GM23338 (cell line): ENCODE measurements at regions not wholly inside any gene's neighbourhood (a gene's known extent, or its start where the extent isn't known, plus 50 kb on each side); places are given as distances from the start of the nearest gene placed in this dataset.

Experiments used
- ATAC-seq: fragments of 200-7000 bp; cut with Tn5 transposase; 3 replicates; pipeline ENCODE4 v1.9.1; 2020
- DNase-seq: peaks from one replicate; pipeline ENCODE4 v3.0.0-alpha.2; 2015; ENCODE audit warnings: low spot score
- H2AFZ ChIP-seq: fragments of 200-600 bp; sonication (generic); 2 replicates; pipeline ENCODE4 v1.8.0; 2016; ENCODE audit warnings: antibody characterized with exemption, mild to moderate bottlenecking, moderate library complexity
- H3F3A ChIP-seq: fragments of 200-600 bp; sonication (generic); replicated peaks from 2 replicates; pipeline ENCODE4 v1.8.0; 2017; ENCODE audit warnings: antibody characterized with exemption, mixed run types, low read depth
- H3K27ac ChIP-seq: fragments of 200-600 bp; sonication (generic); 2 replicates; pipeline ENCODE4 v1.6.1; 2016; ENCODE audit warnings: low read depth
- H3K27me3 ChIP-seq: fragments of 200-600 bp; sonication (generic); 2 replicates; pipeline ENCODE4 v1.8.0; 2016; ENCODE audit warnings: mild to moderate bottlenecking, mixed run types, moderate library complexity; ENCODE audit not compliant: insufficient read depth
- H3K36me3 ChIP-seq: fragments of 200-600 bp; sonication (generic); 2 replicates; pipeline ENCODE4 v1.8.0; 2016; ENCODE audit warnings: mild to moderate bottlenecking; ENCODE audit not compliant: insufficient read depth
- H3K4me1 ChIP-seq: fragments of 200-600 bp; sonication (generic); 2 replicates; pipeline ENCODE4 v1.8.0; 2016; ENCODE audit warnings: mild to moderate bottlenecking, moderate library complexity; ENCODE audit not compliant: insufficient read depth
- H3K4me2 ChIP-seq: fragments of 200-600 bp; sonication (generic); 2 replicates; pipeline ENCODE4 v1.7.1; 2017; ENCODE audit warnings: mixed run types
- H3K4me3 ChIP-seq: fragments of 200-600 bp; sonication (generic); 2 replicates; pipeline ENCODE4 v1.6.1; 2016; ENCODE audit warnings: mixed run types
- H3K79me2 ChIP-seq: fragments of 200-600 bp; sonication (generic); replicated peaks from 2 replicates; pipeline ENCODE4 v1.8.0; 2017; ENCODE audit warnings: mild to moderate bottlenecking; ENCODE audit not compliant: insufficient read depth
- H3K9me2 ChIP-seq: fragments of 200-600 bp; sonication (generic); 2 replicates; pipeline ENCODE4 v1.8.0; 2017; ENCODE audit not compliant: insufficient read depth
- H4K20me1 ChIP-seq: fragments of 200-600 bp; sonication (generic); replicated peaks from 2 replicates; pipeline ENCODE4 v1.8.0; 2017; ENCODE audit warnings: mild to moderate bottlenecking; ENCODE audit not compliant: insufficient read depth
- H3K27ac Mint-ChIP-seq: 2 replicates; pipeline ENCODE4 v1.8.0; 2020; ENCODE audit warnings: inconsistent platforms, mild to moderate bottlenecking, moderate library complexity, mixed read lengths
- H3K27me3 Mint-ChIP-seq: 3 replicates; pipeline ENCODE4 v1.8.0; 2022; ENCODE audit warnings: low read depth, mild to moderate bottlenecking, moderate library complexity, mixed read lengths, inconsistent platforms; ENCODE audit not compliant: insufficient read depth, poor library complexity
- H3K36me3 Mint-ChIP-seq: 3 replicates; pipeline ENCODE4 v1.8.0; 2021; ENCODE audit warnings: low read depth, mild to moderate bottlenecking, inconsistent platforms, moderate library complexity, mixed read lengths
- H3K4me1 Mint-ChIP-seq: 3 replicates; pipeline ENCODE4 v1.8.0; 2020; ENCODE audit warnings: mild to moderate bottlenecking, inconsistent platforms, mixed read lengths
- H3K4me3 Mint-ChIP-seq: 3 replicates; pipeline ENCODE4 v1.8.0; 2021; ENCODE audit warnings: moderate library complexity, mild to moderate bottlenecking, inconsistent platforms, mixed read lengths
- H3K9me3 Mint-ChIP-seq: 3 replicates; pipeline ENCODE4 v1.8.0; 2020; ENCODE audit warnings: moderate library complexity, mild to moderate bottlenecking, inconsistent platforms, mixed read lengths
- CREB1 ChIP-seq: fragments of 250-450 bp; sonication (Bioruptor Pico); IDR thresholded peaks from 2 replicates; pipeline ENCODE4 v1.5.0; 2020; ENCODE audit warnings: low read depth, mild to moderate bottlenecking, moderate library complexity
- CTCF ChIP-seq, 2 experiments: fragments of 200-600 bp in 1 of 2; sonication (generic) in 1 of 2; conservative IDR thresholded peaks; 2 replicates each; pipeline versions ENCODE4 v1.5.1 to v1.6.1; 2016 to 2017; ENCODE audit warnings: antibody characterized with exemption in 2 of 2, low read depth in 2 of 2, mild to moderate bottlenecking in 2 of 2, moderate library complexity in 1 of 2
- EZH2 ChIP-seq: fragments of 200-600 bp; sonication (generic); IDR thresholded peaks from one replicate; pipeline ENCODE4 v1.8.0; 2017; ENCODE audit warnings: antibody characterized with exemption, mild to moderate bottlenecking, low read depth; ENCODE audit not compliant: unreplicated experiment
- NANOG ChIP-seq: IDR thresholded peaks from 2 replicates; pipeline ENCODE4 v1.6.1; 2016; ENCODE audit warnings: antibody characterized with exemption, borderline replicate concordance
- POLR2AphosphoS5 ChIP-seq: IDR thresholded peaks from 2 replicates; pipeline ENCODE4 v1.6.1; 2016; ENCODE audit warnings: antibody characterized with exemption, low read depth
- STAT1 ChIP-seq: IDR thresholded peaks from one replicate; pipeline ENCODE4 v1.6.1; 2016; ENCODE audit warnings: antibody characterized with exemption; ENCODE audit not compliant: unreplicated experiment
- ZNF114 ChIP-seq: fragments of 250-450 bp; sonication (Bioruptor Pico); IDR thresholded peaks from 2 replicates; pipeline ENCODE4 v1.5.0; 2020; ENCODE audit warnings: mild to moderate bottlenecking, moderate library complexity
- ZNF331 ChIP-seq: fragments of 250-450 bp; sonication (Bioruptor Pico); IDR thresholded peaks from 2 replicates; pipeline ENCODE4 v1.5.0; 2020; ENCODE audit warnings: low read depth, mild to moderate bottlenecking, moderate library complexity
- TF ChIP-seq, protein P1 (sequence below): fragments of 250-450 bp; sonication (Bioruptor Pico); IDR thresholded peaks from 2 replicates; pipeline ENCODE4 v1.5.0; 2020; ENCODE audit warnings: mild to moderate bottlenecking, moderate library complexity
- TF ChIP-seq, protein P2 (sequence below): IDR thresholded peaks from 2 replicates; pipeline ENCODE4 v1.6.1; 2016; ENCODE audit warnings: antibody characterized with exemption
- TF ChIP-seq, protein P3 (sequence below): IDR thresholded peaks from one replicate; pipeline ENCODE4 v1.6.1; 2018; ENCODE audit warnings: antibody characterized with exemption; ENCODE audit not compliant: unreplicated experiment

DNA sequence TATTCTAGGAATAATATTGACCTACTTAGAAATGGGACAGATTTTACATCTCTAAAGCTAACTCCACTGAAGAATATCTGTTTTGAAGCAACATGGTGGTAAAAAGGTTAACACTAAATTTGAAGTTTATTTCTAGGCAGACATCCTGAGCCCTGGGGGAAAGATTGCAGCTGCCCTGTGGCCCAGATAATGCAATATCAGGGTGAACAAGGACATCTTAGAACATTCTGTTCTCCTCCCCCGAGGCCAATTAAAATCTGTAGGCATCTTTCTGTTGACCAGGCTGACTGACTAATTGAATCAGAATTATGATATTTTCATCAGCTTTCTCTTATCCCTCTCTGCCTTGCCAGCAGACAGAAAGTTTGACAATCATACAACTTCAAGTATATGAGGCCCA, 149.8 kb upstream of the DUSP10 start:
- H4K20me1 ChIP-seq: no peaks in the 10 kb centered on the region
- H3K79me2 ChIP-seq: no peaks in the 10 kb centered on the region
- H3K27me3 Mint-ChIP-seq: peaks cover 5% of the 10 kb centered on the region
- no peak overlapping the region for H3K27ac ChIP-seq
- H3K4me3 Mint-ChIP-seq: no peak overlapping the region
- no peak overlapping the region for H2AFZ ChIP-seq
- no peaks in the 10 kb centered on the region for H3K9me2 ChIP-seq
- H3F3A ChIP-seq: no peaks in the 10 kb centered on the region
- H3K27ac Mint-ChIP-seq: no peak overlapping the region
- H3K27me3 ChIP-seq: no peaks in the 10 kb centered on the region
- no peaks in the 10 kb centered on the region; the same call in 2 of the 3 replicates for H3K4me1 Mint-ChIP-seq
- no peaks in the 10 kb centered on the region for H3K36me3 Mint-ChIP-seq
- ATAC-seq (no peak), DNase-seq (no peak)
- H3K36me3 ChIP-seq: no peaks in the 10 kb centered on the region
- H3K9me3 Mint-ChIP-seq: no peaks in the 10 kb centered on the region
- no peaks in the 10 kb centered on the region for H3K4me1 ChIP-seq
- no peak overlapping the region for H3K4me3 ChIP-seq
- no peak for TF ChIP-seq STAT1
- TF ChIP-seq CTCF (conservative IDR thresholded peaks at IDR 0.05; ENCODE audit: low read depth in 2 of 2): no peak
- TF ChIP-seq ZNF114 (CRISPR knock-in tag): no peak
- TF ChIP-seq, protein P1, sequence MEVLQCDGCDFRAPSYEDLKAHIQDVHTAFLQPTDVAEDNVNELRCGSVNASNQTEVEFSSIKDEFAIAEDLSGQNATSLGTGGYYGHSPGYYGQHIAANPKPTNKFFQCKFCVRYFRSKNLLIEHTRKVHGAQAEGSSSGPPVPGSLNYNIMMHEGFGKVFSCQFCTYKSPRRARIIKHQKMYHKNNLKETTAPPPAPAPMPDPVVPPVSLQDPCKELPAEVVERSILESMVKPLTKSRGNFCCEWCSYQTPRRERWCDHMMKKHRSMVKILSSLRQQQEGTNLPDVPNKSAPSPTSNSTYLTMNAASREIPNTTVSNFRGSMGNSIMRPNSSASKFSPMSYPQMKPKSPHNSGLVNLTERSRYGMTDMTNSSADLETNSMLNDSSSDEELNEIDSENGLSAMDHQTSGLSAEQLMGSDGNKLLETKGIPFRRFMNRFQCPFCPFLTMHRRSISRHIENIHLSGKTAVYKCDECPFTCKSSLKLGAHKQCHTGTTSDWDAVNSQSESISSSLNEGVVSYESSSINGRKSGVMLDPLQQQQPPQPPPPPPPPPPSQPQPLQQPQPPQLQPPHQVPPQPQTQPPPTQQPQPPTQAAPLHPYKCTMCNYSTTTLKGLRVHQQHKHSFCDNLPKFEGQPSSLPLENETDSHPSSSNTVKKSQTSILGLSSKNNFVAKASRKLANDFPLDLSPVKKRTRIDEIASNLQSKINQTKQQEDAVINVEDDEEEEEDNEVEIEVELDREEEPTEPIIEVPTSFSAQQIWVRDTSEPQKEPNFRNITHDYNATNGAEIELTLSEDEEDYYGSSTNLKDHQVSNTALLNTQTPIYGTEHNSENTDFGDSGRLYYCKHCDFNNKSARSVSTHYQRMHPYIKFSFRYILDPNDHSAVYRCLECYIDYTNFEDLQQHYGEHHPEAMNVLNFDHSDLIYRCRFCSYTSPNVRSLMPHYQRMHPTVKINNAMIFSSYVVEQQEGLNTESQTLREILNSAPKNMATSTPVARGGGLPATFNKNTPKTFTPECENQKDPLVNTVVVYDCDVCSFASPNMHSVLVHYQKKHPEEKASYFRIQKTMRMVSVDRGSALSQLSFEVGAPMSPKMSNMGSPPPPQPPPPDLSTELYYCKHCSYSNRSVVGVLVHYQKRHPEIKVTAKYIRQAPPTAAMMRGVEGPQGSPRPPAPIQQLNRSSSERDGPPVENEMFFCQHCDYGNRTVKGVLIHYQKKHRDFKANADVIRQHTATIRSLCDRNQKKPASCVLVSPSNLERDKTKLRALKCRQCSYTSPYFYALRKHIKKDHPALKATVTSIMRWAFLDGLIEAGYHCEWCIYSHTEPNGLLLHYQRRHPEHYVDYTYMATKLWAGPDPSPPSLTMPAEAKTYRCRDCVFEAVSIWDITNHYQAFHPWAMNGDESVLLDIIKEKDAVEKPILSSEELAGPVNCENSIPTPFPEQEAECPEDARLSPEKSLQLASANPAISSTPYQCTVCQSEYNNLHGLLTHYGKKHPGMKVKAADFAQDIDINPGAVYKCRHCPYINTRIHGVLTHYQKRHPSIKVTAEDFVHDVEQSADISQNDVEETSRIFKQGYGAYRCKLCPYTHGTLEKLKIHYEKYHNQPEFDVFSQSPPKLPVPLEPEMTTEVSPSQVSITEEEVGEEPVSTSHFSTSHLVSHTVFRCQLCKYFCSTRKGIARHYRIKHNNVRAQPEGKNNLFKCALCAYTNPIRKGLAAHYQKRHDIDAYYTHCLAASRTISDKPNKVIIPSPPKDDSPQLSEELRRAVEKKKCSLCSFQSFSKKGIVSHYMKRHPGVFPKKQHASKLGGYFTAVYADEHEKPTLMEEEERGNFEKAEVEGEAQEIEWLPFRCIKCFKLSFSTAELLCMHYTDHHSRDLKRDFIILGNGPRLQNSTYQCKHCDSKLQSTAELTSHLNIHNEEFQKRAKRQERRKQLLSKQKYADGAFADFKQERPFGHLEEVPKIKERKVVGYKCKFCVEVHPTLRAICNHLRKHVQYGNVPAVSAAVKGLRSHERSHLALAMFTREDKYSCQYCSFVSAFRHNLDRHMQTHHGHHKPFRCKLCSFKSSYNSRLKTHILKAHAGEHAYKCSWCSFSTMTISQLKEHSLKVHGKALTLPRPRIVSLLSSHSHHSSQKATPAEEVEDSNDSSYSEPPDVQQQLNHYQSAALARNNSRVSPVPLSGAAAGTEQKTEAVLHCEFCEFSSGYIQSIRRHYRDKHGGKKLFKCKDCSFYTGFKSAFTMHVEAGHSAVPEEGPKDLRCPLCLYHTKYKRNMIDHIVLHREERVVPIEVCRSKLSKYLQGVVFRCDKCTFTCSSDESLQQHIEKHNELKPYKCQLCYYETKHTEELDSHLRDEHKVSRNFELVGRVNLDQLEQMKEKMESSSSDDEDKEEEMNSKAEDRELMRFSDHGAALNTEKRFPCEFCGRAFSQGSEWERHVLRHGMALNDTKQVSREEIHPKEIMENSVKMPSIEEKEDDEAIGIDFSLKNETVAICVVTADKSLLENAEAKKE (CRISPR knock-in tag): no peak
- TF ChIP-seq NANOG: no peak
- TF ChIP-seq EZH2: no peak
- TF ChIP-seq, protein P2, sequence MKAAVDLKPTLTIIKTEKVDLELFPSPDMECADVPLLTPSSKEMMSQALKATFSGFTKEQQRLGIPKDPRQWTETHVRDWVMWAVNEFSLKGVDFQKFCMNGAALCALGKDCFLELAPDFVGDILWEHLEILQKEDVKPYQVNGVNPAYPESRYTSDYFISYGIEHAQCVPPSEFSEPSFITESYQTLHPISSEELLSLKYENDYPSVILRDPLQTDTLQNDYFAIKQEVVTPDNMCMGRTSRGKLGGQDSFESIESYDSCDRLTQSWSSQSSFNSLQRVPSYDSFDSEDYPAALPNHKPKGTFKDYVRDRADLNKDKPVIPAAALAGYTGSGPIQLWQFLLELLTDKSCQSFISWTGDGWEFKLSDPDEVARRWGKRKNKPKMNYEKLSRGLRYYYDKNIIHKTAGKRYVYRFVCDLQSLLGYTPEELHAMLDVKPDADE: no peak
- no peak for TF ChIP-seq POLR2AphosphoS5
- TF ChIP-seq ZNF331 (CRISPR knock-in tag): no peak
- TF ChIP-seq, protein P3, sequence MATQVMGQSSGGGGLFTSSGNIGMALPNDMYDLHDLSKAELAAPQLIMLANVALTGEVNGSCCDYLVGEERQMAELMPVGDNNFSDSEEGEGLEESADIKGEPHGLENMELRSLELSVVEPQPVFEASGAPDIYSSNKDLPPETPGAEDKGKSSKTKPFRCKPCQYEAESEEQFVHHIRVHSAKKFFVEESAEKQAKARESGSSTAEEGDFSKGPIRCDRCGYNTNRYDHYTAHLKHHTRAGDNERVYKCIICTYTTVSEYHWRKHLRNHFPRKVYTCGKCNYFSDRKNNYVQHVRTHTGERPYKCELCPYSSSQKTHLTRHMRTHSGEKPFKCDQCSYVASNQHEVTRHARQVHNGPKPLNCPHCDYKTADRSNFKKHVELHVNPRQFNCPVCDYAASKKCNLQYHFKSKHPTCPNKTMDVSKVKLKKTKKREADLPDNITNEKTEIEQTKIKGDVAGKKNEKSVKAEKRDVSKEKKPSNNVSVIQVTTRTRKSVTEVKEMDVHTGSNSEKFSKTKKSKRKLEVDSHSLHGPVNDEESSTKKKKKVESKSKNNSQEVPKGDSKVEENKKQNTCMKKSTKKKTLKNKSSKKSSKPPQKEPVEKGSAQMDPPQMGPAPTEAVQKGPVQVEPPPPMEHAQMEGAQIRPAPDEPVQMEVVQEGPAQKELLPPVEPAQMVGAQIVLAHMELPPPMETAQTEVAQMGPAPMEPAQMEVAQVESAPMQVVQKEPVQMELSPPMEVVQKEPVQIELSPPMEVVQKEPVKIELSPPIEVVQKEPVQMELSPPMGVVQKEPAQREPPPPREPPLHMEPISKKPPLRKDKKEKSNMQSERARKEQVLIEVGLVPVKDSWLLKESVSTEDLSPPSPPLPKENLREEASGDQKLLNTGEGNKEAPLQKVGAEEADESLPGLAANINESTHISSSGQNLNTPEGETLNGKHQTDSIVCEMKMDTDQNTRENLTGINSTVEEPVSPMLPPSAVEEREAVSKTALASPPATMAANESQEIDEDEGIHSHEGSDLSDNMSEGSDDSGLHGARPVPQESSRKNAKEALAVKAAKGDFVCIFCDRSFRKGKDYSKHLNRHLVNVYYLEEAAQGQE: no peak
- TF ChIP-seq CREB1 (CRISPR knock-in tag): no peak
- H3K4me2 ChIP-seq: no peak overlapping the region
